ENCODE measurements at regions not wholly inside any gene's neighbourhood (a gene's known extent, or its start where the extent isn't known, plus 50 kb on each side); places are given as distances from the start of the nearest gene placed in this dataset.
"Not testable (repeated sequence)": the region's sequence is repeated elsewhere in the genome, so short reads cannot be mapped to it uniquely, and the experiment has no call there.

DNA sequence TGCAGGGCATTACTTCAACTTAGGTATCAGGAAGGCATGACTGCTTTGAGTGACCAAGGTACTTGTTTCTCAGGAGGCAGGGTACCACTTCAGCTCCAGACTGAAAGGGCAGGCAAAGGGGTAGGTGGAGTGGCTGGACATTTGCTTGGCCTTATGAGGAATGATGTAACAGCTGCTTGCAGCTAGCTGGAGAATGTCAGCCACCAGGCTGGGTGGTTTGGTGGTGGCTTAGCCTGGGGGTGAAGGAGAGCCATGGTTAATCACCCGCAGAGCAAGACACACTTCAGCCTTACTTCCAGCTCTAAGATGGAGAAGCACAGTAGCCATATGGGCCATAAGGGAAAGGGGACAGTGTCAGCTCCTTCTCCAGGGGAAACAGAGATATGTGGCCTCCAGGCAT is 146.1 kb downstream of the APIP start:
- H3K9me3 Mint-ChIP-seq: peaks cover 7% of the 10 kb centered on the region
- TF ChIP-seq, protein P1, sequence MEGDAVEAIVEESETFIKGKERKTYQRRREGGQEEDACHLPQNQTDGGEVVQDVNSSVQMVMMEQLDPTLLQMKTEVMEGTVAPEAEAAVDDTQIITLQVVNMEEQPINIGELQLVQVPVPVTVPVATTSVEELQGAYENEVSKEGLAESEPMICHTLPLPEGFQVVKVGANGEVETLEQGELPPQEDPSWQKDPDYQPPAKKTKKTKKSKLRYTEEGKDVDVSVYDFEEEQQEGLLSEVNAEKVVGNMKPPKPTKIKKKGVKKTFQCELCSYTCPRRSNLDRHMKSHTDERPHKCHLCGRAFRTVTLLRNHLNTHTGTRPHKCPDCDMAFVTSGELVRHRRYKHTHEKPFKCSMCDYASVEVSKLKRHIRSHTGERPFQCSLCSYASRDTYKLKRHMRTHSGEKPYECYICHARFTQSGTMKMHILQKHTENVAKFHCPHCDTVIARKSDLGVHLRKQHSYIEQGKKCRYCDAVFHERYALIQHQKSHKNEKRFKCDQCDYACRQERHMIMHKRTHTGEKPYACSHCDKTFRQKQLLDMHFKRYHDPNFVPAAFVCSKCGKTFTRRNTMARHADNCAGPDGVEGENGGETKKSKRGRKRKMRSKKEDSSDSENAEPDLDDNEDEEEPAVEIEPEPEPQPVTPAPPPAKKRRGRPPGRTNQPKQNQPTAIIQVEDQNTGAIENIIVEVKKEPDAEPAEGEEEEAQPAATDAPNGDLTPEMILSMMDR (IDR thresholded peaks at IDR 0.05): no peak

DNA sequence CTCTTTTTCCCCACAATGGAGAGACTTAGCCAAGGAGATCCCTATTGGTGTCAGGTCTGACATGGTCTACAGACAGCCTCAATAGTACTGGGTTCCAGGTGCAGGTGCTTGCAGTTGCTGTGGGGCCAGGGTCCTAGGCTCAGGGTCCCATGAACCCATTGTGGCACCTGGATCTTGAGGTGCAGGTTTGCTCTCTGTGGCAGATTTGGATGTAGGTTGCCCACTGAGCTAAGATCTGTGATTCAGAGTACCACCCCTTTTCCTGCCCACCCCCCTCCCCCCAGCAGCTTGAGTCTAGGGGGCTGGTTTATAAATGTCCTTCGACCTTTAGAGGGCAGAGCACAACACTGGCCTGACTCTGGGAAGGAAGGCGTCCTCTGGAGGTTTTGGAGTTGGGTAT is 147.0 kb downstream of the APIP start:
- Mint-ChIP-seq H3K36me3 (ENCODE audit: low read depth) (no peaks in the 10 kb centered on the region), H3K9me3 (peaks cover 8% of the 10 kb centered on the region), H3K27me3 (peaks cover 56% of the 10 kb centered on the region), H3K27ac (no peak overlapping the region), H3K4me3 (no peak overlapping the region), H3K4me1 (ENCODE audit: low read depth) (no peaks in the 10 kb centered on the region)
- TF ChIP-seq, protein P1 (IDR thresholded peaks at IDR 0.05): no peak
- Histone ChIP-seq H3K9me3 (ENCODE audit: control insufficient read depth in 1 of 2, insufficient read depth in 1 of 2, low read length in 2 of 2) (peaks cover 0 to 4% of the 10 kb centered on the region in 2 experiments), H3K27ac (ENCODE audit: low read depth in 1 of 2, low read length in 2 of 2) (no peak overlapping the region), H3K36me3 (ENCODE audit: insufficient read depth, low read length) (no peaks in the 10 kb centered on the region), H3K4me3 (ENCODE audit: low read length) (no peak overlapping the region), H3K4me1 (ENCODE audit: insufficient read depth, low read length) (no peaks in the 10 kb centered on the region), H3K27me3 (ENCODE audit: control insufficient read depth in 1 of 2, insufficient read depth in 2 of 2, low read length in 2 of 2) (peaks cover 7 to 19% of the 10 kb centered on the region in 2 experiments)
- intact Hi-C loops (cut with DNase I, micrococcal nuclease): no loop called here
- ChIA-PET CTCF (no interaction called here), POLR2A (no interaction called here)
- no peak for ATAC-seq (ENCODE audit: poor library complexity)
- DNase-seq: no peak

More for the DNA sequence above, 146.1 kb downstream of the APIP start:
- Mint-ChIP-seq H3K27ac (no peak overlapping the region), H3K27me3 (peaks cover 58% of the 10 kb centered on the region), H3K36me3 (ENCODE audit: low read depth) (no peaks in the 10 kb centered on the region), H3K4me1 (ENCODE audit: low read depth) (no peaks in the 10 kb centered on the region), H3K4me3 (no peak overlapping the region)
- H3K36me3 ChIP-seq (ENCODE audit: insufficient read depth, low read length): no peaks in the 10 kb centered on the region
- ATAC-seq (ENCODE audit: poor library complexity) (no peak), DNase-seq (no peak)
- H3K27me3 ChIP-seq (ENCODE audit: control insufficient read depth in 1 of 2, insufficient read depth in 2 of 2, low read length in 2 of 2): peaks cover 7 to 19% of the 10 kb centered on the region in 2 experiments
- no peak overlapping the region for H3K27ac ChIP-seq (ENCODE audit: low read depth in 1 of 2, low read length in 2 of 2)
- ChIA-PET POLR2A (no interaction called here), CTCF (no interaction called here)
- H3K4me3 ChIP-seq (ENCODE audit: low read length): no peak overlapping the region
- no peaks in the 10 kb centered on the region for H3K4me1 ChIP-seq (ENCODE audit: insufficient read depth, low read length)
- intact Hi-C loops (cut with DNase I, micrococcal nuclease): no loop called here
- H3K9me3 ChIP-seq (ENCODE audit: control insufficient read depth in 1 of 2, insufficient read depth in 1 of 2, low read length in 2 of 2): no peaks in the 10 kb centered on the region

DNA sequence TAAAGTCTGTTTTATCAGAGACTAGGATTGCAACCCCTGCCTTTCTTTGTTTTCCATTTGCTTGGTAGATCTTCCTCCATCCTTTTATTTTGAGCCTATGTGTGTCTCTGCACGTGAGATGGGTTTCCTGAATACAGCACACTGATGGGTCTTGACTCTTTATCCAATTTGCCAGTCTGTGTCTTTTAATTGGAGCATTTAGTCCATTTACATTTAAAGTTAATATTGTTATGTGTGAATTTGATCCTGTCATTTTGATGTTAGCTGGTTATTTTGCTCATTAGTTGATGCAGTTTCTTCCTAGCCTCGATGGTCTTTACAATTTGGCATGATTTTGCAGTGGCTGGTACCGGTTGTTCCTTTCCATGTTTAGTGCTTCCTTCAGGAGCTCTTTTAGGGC is 141.7 kb downstream of the EHF start:
- H3K4me1 Mint-ChIP-seq (ENCODE audit: low read depth); intact Hi-C loops (cut with DNase I, micrococcal nuclease); H3K36me3 Mint-ChIP-seq (ENCODE audit: low read depth); POLR2A ChIA-PET; H3K27ac Mint-ChIP-seq; H3K9me3 ChIP-seq (ENCODE audit: control insufficient read depth in 1 of 2, insufficient read depth in 1 of 2, low read length in 2 of 2); H3K4me3 ChIP-seq (ENCODE audit: low read length); H3K9me3 Mint-ChIP-seq; H3K36me3 ChIP-seq (ENCODE audit: insufficient read depth, low read length); H3K4me1 ChIP-seq (ENCODE audit: insufficient read depth, low read length); CTCF ChIA-PET; ATAC-seq (ENCODE audit: poor library complexity); H3K27ac ChIP-seq (ENCODE audit: low read depth in 1 of 2, low read length in 2 of 2); H3K27me3 Mint-ChIP-seq; DNase-seq; H3K27me3 ChIP-seq (ENCODE audit: control insufficient read depth in 1 of 2, insufficient read depth in 2 of 2, low read length in 2 of 2); H3K4me3 Mint-ChIP-seq: not testable (repeated sequence)

DNA sequence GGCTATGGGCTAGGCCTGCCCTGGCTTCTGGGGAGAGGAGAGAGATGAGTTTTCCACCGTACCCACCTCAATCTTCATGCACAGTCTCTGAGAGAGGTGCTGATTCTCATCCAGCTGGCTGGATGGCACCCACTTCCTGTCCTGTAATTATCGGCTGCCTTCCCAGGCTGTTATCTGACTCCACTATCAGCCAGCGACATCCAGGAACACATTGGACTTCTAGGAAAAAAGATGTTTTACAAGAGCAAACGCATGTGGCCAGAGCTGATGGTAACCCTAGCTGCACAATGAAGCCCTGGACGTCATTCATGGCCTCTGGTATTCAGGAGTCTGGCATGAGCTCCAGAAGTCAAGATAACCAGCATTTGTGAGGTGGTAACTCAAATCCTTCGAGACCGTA is 137.4 kb downstream of the EHF start:
- Histone ChIP-seq H3K9me3 (ENCODE audit: control insufficient read depth in 1 of 2, insufficient read depth in 1 of 2, low read length in 2 of 2) (no peaks in the 10 kb centered on the region), H3K4me3 (ENCODE audit: low read length) (no peak overlapping the region), H3K4me1 (ENCODE audit: insufficient read depth, low read length) (no peaks in the 10 kb centered on the region), H3K27ac (ENCODE audit: low read depth in 1 of 2, low read length in 2 of 2) (no peak overlapping the region), H3K27me3 (ENCODE audit: control insufficient read depth in 1 of 2, insufficient read depth in 2 of 2, low read length in 2 of 2) (peaks cover 0 to 3% of the 10 kb centered on the region in 2 experiments), H3K36me3 (ENCODE audit: insufficient read depth, low read length) (no peaks in the 10 kb centered on the region)
- TF ChIP-seq, protein P1 (IDR thresholded peaks at IDR 0.05): no peak
- intact Hi-C loops (cut with DNase I, micrococcal nuclease): no loop called here
- Mint-ChIP-seq H3K36me3 (ENCODE audit: low read depth) (no peaks in the 10 kb centered on the region), H3K27me3 (peaks cover 26% of the 10 kb centered on the region), H3K27ac (no peak overlapping the region), H3K4me3 (no peak overlapping the region), H3K4me1 (ENCODE audit: low read depth) (no peaks in the 10 kb centered on the region), H3K9me3 (no peaks in the 10 kb centered on the region)
- ATAC-seq (ENCODE audit: poor library complexity) (no peak), DNase-seq (no peak)
- POLR2A ChIA-PET: no interaction called here
- CTCF ChIA-PET: no interaction called here

Measured in CD4-positive, alpha-beta T cell (primary cell).